ENCODE measurements at regions not wholly inside any gene's neighbourhood (a gene's known extent, or its start where the extent isn't known, plus 50 kb on each side); places are given as distances from the start of the nearest gene placed in this dataset.

- TF ChIP-seq POLR2A (IDR thresholded peaks at IDR 0.05): no peak
- TF ChIP-seq, protein P1, sequence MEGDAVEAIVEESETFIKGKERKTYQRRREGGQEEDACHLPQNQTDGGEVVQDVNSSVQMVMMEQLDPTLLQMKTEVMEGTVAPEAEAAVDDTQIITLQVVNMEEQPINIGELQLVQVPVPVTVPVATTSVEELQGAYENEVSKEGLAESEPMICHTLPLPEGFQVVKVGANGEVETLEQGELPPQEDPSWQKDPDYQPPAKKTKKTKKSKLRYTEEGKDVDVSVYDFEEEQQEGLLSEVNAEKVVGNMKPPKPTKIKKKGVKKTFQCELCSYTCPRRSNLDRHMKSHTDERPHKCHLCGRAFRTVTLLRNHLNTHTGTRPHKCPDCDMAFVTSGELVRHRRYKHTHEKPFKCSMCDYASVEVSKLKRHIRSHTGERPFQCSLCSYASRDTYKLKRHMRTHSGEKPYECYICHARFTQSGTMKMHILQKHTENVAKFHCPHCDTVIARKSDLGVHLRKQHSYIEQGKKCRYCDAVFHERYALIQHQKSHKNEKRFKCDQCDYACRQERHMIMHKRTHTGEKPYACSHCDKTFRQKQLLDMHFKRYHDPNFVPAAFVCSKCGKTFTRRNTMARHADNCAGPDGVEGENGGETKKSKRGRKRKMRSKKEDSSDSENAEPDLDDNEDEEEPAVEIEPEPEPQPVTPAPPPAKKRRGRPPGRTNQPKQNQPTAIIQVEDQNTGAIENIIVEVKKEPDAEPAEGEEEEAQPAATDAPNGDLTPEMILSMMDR (IDR thresholded peaks at IDR 0.05): no peak
Observed at GRCh38 chr18:1012775-1013174, 108.1 kb downstream of the ADCYAP1 start.

Measured in breast epithelium (tissue), 3 donors.